ENCODE measurements at regions not wholly inside any gene's neighbourhood (a gene's known extent, or its start where the extent isn't known, plus 50 kb on each side); places are given as distances from the start of the nearest gene placed in this dataset.
"Not testable (repeated sequence)": the region's sequence is repeated elsewhere in the genome, so short reads cannot be mapped to it uniquely, and the experiment has no call there.

GRCh38 chr16:29260683-29261426, 145.7 kb downstream of the NPIPB11 start:
- DNase-seq (ENCODE audit: low read depth in 1 of 2, low spot score in 1 of 2) = not testable (repeated sequence)

DNA sequence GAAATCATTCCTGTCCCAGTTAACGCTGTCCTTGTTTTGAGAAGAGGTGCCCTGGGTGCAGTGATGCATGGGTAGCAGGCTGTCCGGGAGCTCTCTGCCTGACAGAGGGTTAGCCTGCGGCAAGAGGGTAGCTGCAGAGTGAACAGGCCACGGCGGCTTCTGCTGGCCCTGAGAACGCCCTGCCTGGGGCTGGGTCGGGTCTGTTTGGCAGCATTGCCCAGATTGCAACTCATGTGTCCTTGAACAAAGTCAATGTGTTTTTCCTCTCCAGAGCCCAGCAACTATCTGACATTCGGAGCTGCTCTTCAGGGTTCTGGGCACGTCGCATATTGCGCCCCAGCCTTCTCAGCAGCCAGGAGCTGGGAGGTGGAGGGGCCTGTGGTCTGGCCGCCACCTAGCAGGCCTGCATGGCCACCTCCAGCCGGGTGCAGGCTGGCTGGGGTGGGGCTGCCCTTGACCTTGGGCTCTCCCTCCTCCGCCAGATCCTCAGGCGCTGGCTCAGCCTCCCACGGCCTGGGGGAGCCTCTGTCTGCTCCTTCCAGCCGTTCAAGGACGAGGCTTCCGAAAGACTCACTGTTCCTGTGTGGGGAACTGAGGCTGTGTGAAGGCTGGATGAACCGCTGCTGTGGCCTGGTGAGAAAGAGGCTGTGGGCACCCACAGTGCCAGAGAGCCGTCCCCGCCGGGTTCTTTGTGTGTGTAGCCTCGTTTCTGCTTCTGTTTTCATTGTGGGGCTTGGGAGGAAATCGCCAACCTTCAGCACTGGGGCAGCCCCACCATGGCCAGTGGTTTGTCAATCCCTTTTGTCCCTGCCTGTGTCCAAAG, 146.7 kb downstream of the NPIPB11 start:
- DNase-seq (ENCODE audit: low read depth in 1 of 2, low spot score in 1 of 2) = not testable (repeated sequence)

- not testable (repeated sequence) for DNase-seq (ENCODE audit: low read depth in 1 of 2, low spot score in 1 of 2)
Observed at GRCh38 chr16:29258946-29259634, 147.4 kb downstream of the NPIPB11 start.

DNA sequence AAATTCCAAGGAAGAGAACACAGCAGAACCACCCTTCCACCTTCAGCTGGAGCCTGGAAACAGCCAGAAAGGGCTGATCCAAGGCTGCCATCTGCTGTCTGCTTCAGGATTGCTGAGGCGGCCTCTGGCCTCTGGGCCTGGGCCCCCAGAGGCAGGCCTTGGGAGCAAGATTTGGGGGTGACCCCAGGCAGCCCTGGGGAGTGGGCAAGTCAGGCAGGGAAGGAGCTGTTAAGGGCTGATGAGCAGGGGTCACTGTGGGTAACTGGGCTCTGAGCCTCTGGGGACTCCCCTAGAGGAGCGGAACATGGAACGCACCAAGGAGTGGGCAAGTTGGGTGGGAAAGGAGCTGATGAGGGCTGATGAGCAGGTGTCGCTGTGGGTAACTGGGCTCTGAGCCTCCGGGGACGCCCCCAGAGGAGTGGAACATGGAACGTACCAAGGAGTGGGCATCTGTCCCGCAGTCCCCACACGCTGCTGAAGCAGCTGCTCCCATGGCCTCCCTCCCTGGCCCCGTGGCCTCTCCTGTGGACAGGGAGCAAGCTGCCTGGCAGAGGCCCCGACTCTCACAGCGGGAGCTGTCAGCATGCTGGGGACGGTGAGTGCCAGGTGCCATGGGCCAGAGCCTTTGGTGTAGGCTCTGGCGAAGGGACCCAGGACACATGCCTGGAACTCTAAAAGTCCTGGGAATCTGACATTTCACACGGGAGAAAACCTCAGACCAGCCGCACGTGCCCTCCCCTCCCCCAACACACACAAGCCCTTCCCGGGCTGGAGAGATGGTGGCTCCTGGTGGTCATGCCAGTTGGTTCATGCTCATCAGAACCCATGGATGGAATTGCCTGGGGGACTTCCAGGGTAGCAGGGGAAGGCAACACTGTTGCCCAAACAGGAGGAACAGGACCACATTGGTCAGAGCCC, 148.8 kb downstream of the NPIPB11 start:
- not testable (repeated sequence) for DNase-seq (ENCODE audit: low read depth in 1 of 2, low spot score in 1 of 2)

GRCh38 chr16:29256501-29256981, 150.0 kb downstream of the NPIPB11 start:
- DNase-seq (ENCODE audit: low read depth in 1 of 2, low spot score in 1 of 2) = no peak

GRCh38 chr16:29255957-29256356, 150.6 kb downstream of the NPIPB11 start:
- DNase-seq (ENCODE audit: low read depth in 1 of 2, low spot score in 1 of 2) = not testable (repeated sequence)

DNA sequence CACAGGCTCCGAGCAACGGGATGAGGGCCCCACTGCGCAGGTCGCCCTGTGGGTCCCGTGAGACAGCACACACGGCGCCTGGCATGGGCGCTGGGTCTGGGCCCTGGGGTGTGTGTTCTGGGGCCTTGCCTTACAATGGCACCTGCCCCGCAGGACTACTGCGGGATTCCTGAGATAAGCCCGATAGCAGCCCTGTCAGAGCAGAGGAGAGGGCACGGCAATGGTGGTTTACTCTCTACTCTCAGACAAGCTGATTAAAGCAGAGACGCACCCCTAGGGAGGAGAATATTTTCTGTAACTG, 151.1 kb downstream of the NPIPB11 start:
- DNase-seq (ENCODE audit: low read depth in 1 of 2, low spot score in 1 of 2) = not testable (repeated sequence)

GRCh38 chr16:29254676-29255495, 151.6 kb downstream of the NPIPB11 start:
- no peak for DNase-seq (ENCODE audit: low read depth in 1 of 2, low spot score in 1 of 2)

DNA sequence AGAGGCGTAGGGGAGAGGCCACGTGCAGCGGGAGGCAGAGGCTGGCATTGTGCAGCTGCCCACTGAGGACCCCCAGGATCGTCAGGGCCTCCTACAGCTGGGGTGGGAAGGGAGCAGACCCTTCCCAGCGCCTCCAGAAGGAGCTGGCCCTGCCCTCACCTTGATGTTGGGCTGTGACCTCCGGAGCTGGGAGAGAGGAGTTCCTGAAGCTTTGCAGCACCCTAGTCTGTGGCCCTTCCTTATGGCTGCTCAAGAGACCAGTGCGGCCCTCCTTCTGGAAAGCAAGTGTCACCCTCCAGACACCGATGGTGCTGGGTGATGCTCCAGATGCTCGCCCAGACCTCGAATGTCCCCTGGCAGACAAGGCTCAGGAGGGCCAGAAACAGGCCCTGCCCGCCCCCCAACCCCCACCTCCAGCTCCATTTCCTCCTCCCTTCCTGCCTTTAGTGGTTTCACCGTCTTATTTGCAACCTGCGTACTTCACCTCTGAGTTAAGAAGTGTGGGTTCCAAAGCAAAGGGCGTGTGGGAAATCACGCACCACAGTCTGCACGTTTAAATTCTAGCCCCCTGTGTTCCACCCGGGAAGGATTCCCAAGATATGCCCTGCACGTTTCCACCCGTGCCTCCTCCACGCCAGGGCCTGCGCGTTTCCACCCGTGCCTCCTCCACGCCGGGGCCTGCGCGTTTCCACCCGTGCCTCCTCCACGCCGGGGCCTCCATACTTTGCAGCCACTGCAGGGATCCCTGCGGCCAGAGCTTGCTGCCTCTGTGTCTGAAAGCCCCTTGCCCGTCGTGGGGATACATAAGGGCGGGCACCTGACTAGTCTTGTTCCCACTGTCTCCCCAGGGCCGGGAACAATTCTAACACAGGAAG, 152.6 kb downstream of the NPIPB11 start:
- DNase-seq (ENCODE audit: low read depth in 1 of 2, low spot score in 1 of 2) = not testable (repeated sequence)

DNA sequence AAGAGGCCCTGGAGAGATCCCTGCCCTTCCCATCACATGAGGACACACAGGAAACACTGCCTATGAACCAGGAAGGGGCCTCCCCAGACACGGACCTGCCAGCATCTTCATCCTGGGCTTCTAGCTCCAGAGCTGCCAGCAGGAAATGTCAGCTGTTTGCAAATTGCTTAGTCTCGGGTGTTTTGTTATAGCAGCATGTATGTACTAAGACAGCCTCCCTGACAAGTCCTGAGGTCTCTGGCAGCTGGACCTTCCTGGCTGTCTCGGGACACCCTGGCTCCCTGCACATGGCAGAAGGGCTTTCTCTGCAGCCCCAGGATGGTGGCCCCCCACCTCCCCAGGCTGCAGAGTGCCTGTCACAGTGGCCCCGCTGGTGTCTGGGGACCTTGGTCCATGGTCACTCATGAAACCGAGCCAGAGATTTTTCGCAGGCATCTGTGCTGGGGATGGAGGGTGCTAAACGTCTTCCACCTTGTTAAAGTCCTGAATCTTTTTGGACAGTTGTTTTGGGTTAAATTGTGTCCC, 153.4 kb downstream of the NPIPB11 start:
- not testable (repeated sequence) for DNase-seq (ENCODE audit: low read depth in 1 of 2, low spot score in 1 of 2)

- not testable (repeated sequence) for DNase-seq (ENCODE audit: low read depth in 1 of 2, low spot score in 1 of 2)
Observed at GRCh38 chr16:29252311-29252710, 154.2 kb downstream of the NPIPB11 start.

DNA sequence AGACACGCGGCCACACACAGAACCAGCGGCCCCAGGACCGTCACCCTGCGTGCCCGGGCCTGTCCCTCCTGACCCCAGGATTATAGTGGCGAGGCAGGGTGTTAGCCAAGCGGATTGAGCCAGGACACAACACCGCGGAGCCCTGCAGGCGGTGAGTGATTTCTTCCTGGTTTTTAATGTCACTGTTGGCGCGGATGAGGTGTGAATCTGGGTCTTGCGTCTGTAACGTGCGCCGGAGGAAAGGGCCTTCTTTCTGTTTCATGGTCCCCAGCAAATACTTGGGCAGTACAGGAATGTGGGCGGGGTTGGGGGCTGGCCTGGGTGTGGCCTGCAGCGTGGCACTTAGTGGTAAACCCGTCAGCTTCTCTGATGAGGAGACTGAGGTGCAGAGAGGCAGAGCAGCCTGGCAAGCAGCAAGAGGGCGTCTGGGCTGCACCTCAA, 154.9 kb downstream of the NPIPB11 start:
- not testable (repeated sequence) for DNase-seq (ENCODE audit: low read depth in 1 of 2, low spot score in 1 of 2)

DNA sequence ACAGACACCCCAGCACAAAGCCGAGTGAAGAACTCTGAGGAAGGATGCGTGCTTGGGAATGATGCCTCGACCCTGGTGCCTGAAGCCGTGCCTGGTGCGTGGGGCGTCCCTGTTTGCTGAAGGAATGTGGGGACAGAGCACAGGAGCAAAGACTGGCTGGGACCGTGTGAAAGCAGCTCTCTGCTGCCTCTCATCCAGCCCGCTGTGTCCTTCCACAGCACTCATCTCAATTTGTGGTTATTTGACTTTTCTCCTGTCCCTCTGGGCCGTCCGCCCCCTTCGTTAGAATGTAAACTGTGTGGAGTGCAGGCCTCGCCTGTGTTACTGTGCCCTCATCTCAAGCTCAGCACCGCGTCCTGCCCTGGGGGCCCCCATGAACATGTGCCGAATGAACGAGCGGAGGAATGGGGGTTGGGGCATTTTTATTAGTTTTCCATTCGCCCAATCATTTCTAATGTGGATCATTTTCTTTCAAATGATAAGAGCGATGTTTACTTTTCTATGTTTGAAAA, 155.5 kb downstream of the NPIPB11 start:
- not testable (repeated sequence) for DNase-seq (ENCODE audit: low read depth in 1 of 2, low spot score in 1 of 2)

GRCh38 chr16:29250469-29250868, 156.0 kb downstream of the NPIPB11 start:
- DNase-seq (ENCODE audit: low read depth in 1 of 2, low spot score in 1 of 2) = not testable (repeated sequence)

GRCh38 chr16:29248940-29249318, 157.6 kb downstream of the NPIPB11 start:
- not testable (repeated sequence) for DNase-seq (ENCODE audit: low read depth in 1 of 2, low spot score in 1 of 2)

GRCh38 chr16:29248306-29248939, 158.1 kb downstream of the NPIPB11 start:
- not testable (repeated sequence) for DNase-seq (ENCODE audit: low read depth in 1 of 2, low spot score in 1 of 2)

DNA sequence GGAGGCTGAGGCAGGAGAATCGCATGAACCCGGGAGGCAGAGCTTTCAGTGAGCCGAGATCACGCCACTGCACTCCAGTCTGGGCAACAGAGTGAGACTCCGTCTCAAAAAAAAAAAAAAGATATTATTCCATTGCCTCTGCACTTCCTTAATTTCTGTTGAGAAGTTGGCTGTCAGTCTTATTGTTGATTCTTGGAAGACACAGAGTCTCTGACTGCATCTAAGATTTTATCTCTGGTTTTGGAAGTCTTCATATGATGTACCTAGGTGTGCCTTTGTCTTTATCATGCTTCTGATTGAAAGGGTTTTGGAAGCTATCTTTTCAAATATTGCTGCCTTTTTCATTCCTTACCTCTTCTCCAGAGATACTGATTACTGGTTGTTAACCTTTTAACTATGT, 160.4 kb downstream of the NPIPB11 start:
- DNase-seq (ENCODE audit: low read depth in 1 of 2, low spot score in 1 of 2) = not testable (repeated sequence)

DNA sequence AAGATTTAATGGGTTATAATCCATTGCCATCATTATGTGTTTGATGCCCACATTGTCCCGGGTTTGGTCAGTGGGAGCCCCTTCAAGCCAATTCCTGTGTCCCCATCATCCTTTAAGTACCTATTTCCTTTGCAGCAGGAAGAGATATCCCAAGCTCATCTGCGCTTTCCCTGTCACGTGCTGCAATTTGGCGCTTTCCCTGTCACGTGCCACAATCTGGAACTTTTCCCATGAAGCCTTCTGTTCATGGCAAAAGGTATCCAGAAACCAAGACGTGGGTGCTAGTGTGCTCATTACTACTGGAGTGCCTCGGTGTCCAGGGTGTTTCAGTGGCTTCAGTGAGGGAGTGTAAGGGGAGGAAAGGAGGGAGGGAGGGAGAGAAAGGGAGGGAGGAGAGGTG, 168.5 kb downstream of the NPIPB11 start:
- DNase-seq (ENCODE audit: low read depth in 1 of 2, low spot score in 1 of 2) = no peak

Measured in stimulated activated CD4-positive, alpha-beta T cell treated with anti-CD3 and anti-CD28 coated beads, Interleukin-15, amount 100 ng/mL, for 1 hour (primary cell).